ENCODE measurements at regions not wholly inside any gene's neighbourhood (a gene's known extent, or its start where the extent isn't known, plus 50 kb on each side); places are given as distances from the start of the nearest gene placed in this dataset.

- TF ChIP-seq CTCF (IDR thresholded peaks at IDR 0.05; ENCODE audit: low read depth, low read length) (no peak), POLR2A (IDR thresholded peaks at IDR 0.05; ENCODE audit: extremely low read depth, insufficient read length) (no peak)
Measured at GRCh38 chr14:99345472-99345871, 73.5 kb upstream of the BCL11B start.
